GM19238 (cell line): ENCODE measurements at regions not wholly inside any gene's neighbourhood (a gene's known extent, or its start where the extent isn't known, plus 50 kb on each side); places are given as distances from the start of the nearest gene placed in this dataset.

Experiments
- DNase-seq: peaks from one replicate; pipeline ENCODE4 v3.0.0; 2011; ENCODE audit warnings: low spot score; ENCODE audit not compliant: insufficient read length

- DNase-seq = no peak
Observed at GRCh38 chr16:5466551-5466950, 369.0 kb upstream of the EEF2KMT start.

DNA sequence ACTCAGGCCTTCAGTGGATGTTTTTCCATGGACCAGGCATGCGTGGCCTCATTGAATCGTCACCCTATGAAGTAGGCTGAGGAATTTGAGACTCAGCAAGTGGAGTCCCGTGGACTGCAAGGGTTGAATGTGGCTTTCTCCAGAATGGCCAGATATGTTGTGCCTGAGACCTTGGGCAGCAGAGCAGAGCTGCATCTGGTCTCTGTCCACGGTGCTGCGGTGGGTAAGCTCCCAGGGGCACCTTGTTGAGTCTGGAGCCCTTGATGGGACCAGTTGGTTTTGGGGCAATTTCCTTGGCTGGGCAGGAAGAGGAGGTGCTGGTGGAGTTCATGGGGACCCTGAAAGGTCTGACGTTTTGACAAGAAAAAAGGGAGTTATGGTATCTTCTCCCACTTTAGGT is 368.1 kb upstream of the EEF2KMT start:
- DNase-seq = no peak

GRCh38 chr16:5463820-5464219 is 366.2 kb upstream of the EEF2KMT start:
- no peak for DNase-seq

DNA sequence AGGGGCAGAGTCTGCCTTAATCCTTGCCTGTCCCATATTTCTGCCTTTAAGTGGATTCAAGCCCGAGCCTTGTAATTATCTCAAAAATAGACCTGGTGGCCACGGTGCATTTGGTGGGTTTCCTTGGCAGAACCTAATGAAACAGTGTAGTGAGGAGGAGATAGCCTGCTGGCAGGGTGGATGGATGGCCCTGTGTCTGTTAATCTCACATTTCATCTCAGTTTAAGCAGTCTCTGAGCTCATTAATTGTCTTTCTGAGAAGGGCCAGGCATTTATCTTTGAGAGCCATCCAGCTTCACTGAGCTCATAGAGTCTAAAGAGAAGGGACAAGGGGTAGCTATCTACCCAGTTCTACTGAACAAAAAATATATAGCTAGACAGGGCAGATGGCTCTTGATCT is 364.0 kb upstream of the EEF2KMT start:
- DNase-seq = no peak

DNA sequence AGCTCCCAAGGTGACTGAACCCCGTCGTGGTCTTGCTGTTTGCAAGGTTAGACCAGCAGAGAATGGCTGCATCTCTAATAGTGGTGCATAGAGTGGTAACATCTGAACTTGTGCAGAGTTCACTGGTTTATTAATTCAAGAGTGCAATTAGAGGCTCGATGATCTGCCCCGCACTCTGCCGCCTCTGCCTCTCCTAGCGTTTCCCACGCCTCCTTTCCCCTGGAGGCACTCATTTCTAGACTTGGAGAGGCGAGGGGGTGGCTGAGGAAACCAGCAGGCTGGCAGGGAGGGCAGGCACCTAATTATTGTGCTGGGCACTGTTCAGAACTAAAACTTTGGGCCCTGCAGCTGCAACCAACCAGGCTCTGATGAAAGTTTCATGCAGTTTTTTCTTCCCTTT is 363.5 kb upstream of the EEF2KMT start:
- DNase-seq = no peak

DNA sequence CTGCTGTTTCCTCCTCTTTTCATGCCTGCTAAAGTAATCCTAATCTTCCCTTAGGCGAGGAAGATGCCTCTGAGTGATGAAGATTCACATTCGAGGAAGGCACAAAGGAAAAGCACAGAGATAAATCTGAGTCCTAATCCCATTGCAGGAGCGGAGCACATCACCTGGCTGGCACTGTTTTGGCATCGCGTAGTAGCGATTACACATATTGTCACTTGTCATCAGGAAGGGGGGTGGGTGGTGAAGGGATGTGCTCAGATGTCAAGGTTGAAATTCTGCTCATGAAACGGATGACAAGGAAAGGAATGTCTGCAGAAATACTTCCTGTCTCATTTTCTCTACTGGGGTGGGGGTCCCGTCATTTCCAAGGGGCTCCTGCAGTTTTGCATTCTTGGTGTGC is 363.1 kb upstream of the EEF2KMT start:
- no peak for DNase-seq

GRCh38 chr16:5459863-5460262 is 362.3 kb upstream of the EEF2KMT start:
- no peak for DNase-seq

- DNase-seq = no peak
Observed at GRCh38 chr16:5455110-5455509, 357.5 kb upstream of the EEF2KMT start.

- no peak for DNase-seq
Observed at GRCh38 chr16:5454349-5454748, 356.8 kb upstream of the EEF2KMT start.

DNA sequence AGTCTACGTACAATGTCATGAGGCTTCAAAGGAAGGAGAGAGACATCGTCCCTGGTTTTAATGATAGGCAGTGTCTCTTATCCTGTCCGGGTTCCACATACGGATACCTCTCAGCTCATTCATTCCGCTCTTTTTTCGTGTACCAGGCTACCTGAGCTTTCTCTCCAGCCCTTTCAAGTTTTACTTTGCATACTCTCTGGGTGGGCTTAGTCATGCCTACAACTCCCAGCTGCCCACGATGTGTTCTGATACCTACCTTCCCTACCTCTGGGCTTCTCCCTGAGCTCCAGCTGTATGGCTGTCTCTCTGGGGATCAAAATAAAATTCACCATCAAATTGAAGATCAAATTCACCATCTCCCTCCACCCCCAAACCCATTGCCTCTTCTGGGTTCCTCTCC is 354.0 kb upstream of the EEF2KMT start:
- no peak for DNase-seq

- DNase-seq = no peak
Observed at GRCh38 chr16:5450409-5451104, 353.0 kb upstream of the EEF2KMT start.

GRCh38 chr16:5449901-5450300 is 352.3 kb upstream of the EEF2KMT start:
- DNase-seq = no peak

DNA sequence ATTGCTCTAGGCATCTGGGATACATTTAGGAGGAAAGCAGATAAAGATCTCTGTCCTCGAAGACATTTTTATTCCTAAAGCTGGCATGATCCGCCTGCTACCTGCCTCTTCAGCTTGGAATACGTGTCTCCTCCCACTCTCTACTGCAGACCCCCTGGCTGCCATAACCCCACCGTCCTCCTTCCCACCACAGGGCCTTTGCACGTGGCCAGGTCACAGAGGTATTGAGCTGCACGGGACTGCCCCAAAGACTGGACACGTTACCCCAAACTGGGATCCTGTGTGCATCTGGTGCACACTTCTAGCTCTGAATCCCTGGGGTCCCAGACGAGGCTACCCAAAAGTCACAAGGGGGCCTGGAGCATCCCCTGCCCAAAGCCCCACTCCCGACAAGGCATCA is 351.2 kb upstream of the EEF2KMT start:
- no peak for DNase-seq

GRCh38 chr16:5447734-5448133 is 350.1 kb upstream of the EEF2KMT start:
- no peak for DNase-seq

DNA sequence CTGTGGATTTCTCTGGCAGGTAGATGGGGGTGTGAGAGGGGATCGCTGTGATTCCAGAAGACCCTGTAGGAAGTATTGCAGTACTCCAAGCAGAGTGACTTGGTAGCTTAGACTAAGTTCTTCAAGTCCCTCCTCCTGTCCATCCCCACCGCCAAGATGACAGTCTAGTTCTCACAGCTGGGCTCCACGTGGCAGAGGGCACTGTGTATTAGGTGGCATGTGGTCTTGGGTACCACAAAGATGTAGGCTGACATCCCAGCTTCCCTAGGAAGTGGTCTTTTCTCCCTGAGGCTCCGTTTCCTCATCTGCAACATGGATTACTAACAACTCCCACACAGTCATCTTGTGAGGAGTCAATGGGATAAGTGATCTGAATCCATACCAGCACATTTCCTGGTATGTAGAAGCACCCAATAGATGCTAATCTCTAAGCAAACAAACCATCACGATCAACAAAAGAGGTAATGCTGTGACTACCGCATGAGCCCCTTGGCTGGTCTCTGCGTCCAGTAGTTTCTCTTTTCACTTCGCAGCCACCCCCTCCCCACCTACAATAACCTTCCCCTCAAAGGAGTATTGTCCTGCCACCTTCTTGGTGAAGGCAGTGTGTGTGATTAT is 349.1 kb upstream of the EEF2KMT start:
- no peak for DNase-seq

- DNase-seq = no peak
Observed at GRCh38 chr16:5444189-5444588, 346.6 kb upstream of the EEF2KMT start.

GRCh38 chr16:5442986-5443385 is 345.4 kb upstream of the EEF2KMT start:
- DNase-seq = no peak

DNA sequence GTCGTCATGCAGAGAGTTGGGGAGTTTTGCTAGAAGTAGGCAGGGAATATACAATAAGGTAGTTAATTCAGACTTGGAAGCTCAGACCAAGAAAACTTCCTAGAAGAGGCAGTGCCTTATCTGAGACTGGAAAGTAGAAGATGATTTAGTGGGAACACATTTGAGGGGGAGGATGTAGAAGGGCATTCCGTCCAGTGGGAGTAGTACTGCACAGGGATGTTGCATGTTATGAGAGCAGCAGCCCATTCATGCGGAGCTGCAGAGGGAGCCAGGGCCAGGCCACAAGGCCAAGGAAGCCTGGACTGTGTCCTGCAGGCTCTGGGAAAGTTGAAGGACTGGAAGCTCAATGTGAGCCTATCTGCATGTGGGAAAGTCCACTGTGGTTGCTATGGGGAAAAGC is 344.5 kb upstream of the EEF2KMT start:
- no peak for DNase-seq

GRCh38 chr16:5438591-5438990 is 341.0 kb upstream of the EEF2KMT start:
- DNase-seq = no peak

DNA sequence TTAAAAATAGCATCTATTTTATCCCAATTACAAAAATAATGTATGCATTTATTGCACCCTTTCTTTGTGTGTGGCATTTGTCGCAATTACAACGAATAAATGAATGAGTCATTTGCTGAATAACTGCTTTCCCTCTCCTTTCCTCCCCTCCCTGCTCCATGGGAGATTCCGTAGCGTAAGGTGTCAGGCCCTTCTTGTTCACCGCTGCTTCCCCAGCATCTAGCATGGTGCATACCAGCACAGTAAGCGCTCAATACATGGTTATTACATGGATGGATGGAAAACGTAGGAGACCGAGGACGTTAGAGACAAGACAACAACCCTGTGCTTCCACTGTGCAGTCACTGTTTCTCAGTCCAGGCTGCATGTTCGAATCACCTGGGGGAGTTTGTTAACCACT is 336.0 kb upstream of the EEF2KMT start:
- no peak for DNase-seq

- DNase-seq = no peak
Observed at GRCh38 chr16:5432166-5432565, 334.6 kb upstream of the EEF2KMT start.

DNA sequence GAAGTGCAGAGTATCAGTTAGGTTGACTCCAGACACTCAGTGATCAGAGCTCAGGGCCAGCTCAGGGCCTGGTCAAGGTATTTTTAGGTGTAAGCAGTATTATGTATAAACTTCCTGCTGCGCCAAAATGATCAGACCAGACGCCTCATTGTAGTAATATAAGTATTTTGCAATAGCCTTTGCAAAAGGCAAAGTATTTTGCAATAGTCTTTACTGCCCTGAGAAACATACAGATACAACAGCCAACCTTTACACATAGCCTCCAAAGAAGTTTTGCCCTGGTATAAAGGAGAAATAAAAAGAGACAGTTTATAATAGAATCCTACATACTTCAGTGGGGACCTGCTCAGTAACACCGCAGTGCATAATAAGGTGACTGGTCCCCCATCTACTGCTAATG is 333.0 kb upstream of the EEF2KMT start:
- no peak for DNase-seq

GRCh38 chr16:5428932-5429331 is 331.3 kb upstream of the EEF2KMT start:
- DNase-seq = no peak
